ENCODE measurements at regions not wholly inside any gene's neighbourhood (a gene's known extent, or its start where the extent isn't known, plus 50 kb on each side); places are given as distances from the start of the nearest gene placed in this dataset.

DNA sequence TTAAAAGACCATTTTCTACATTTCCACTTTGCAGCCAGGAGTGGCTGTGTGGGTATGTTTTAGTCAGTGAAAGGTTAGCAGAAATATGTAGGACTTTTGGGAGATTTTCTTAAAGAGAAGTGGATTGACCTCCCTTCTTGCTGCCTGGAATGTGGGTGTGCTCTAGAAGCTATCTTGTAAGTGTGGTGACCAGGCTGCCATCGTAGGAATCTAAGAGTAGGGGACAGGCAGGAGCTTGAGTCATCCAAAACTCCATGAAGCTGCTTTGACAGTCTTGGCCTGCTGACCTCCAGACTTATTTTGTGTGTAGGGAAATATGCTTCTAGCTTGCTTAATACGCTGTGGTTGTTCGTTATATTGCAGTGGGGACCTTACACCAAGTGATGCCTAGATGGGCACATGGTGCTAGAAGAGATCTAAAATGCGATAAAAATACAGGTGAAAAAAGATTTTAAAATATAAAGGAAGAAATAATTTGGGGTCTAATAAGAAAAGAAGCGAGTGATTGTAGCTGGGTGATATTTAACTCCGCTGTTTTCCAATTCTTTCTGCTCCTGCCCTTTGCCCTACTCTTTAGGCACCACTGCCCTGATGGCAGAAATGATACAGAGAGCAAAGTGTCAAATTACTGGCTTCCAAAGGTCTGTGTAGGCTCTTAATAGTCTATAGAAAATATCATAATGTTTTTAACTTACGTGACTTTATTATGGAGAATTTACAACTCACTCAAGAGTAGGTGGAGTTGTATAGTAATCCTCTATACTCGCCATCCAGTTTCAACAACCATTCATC is 298.2 kb upstream of the ZNF608 start:
- TF ChIP-seq GATA3 (IDR thresholded peaks at IDR 0.05; ENCODE audit: low read depth, low read length) (no peak), GATA2 (IDR thresholded peaks at IDR 0.05; ENCODE audit: low read depth, low read length) (no peak)

DNA sequence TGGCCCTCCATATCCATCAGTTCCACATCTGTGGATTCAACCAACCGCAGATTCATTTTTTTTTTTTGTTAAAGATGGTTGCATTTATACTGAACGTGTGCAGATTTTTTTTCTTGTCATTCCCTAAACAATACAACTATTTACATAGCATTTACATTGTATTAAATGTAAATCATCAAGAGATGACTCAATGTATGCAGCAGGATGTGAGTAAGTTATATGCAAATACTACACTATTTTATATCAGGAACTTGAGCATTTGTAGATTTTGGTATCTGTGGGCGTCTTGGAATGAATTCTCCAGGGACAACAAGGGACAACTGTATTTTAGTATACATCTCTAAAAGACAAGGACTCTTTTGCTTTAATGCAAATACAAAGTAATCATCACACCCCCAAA is 299.2 kb upstream of the ZNF608 start:
- TF ChIP-seq GATA2 (IDR thresholded peaks at IDR 0.05; ENCODE audit: low read depth, low read length): no peak
- TF ChIP-seq GATA3 (IDR thresholded peaks at IDR 0.05; ENCODE audit: low read depth, low read length): no peak

DNA sequence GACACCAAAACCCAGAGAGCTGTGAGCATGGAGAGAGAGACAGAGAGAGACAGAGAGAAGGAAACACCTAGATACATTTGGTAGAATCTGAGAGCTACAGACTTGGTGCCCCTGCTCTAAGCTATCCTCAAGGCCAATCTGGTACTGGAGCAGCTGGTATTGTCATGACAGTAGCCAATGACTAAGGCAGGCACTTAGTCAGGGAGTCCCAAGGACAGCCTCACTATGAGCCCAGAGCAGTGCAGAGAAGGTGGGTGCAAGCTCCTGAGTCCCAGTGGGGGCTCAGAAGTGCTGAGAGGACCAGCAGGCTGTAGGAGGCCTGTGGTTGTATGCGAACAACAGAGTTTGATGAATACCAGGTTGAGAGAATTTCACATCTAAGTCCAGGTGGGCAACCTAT is 300.4 kb upstream of the ZNF608 start:
- TF ChIP-seq GATA2 (IDR thresholded peaks at IDR 0.05; ENCODE audit: low read depth, low read length): no peak
- TF ChIP-seq GATA3 (IDR thresholded peaks at IDR 0.05; ENCODE audit: low read depth, low read length): no peak

DNA sequence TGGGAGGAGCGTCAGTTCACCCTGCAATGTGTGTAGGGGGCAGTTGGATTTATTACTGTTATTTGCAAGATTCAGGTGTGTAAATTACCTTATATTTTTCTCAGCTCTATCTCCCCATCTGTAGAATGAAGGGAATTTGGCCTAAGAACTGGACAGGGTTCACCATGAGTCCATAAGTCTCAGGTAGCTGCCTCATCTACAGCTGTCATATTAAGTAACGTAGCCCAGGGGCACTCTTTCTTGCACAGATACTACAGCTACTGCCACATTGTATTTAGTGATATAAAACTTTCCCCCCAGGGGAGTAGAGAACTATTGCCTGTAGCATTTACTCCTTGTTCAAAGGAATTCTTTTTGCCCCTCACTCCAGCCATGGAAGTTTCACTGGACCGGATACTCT is 301.4 kb upstream of the ZNF608 start:
- TF ChIP-seq GATA2 (IDR thresholded peaks at IDR 0.05; ENCODE audit: low read depth, low read length): no peak
- no peak for TF ChIP-seq GATA3 (IDR thresholded peaks at IDR 0.05; ENCODE audit: low read depth, low read length)

DNA sequence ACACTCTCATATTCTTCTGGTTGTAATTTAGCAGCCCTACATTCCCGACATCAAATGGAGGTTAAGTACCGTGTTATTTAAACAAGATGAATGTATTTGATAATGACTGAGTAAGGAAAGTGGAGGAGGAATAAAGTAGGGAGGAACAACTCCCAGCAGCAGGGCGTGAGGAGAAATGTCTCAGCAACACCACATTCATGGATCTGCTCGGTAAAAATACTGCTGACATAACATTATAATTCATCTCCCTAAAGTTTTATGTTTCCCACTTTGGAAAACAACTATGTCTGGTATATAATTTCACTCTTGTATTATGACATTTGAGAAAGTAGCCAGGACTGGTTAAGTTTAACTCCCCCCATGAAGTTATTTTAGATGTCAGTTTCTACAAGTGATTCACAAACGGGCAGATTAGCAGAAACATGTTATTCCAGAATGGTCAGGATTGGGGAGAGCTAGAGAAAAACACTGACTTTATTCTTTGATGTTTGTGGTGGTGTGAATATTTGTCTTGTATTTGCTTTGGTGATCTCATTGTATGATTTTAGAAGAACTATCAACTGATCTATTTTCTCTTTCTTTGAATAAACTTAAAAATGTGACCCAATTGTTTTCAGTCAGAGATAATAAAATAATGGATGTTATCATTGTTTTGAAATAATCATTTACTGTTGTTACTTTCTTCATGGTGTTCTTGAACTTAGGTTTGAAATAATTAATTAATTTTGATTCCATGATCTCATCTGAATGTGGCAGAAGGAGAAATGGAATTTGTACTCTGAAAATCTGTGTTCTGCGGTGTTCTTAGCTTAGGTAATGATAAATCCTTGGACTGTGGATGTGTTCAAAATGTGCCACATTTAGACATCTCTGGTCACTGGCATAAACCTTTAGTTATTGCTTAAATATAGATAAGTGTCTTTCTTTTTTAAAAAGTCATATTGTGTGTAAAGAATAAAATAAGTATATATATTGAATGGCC is 303.6 kb upstream of the ZNF608 start:
- TF ChIP-seq GATA3 (IDR thresholded peaks at IDR 0.05; ENCODE audit: low read depth, low read length): no peak
- no peak for TF ChIP-seq GATA2 (IDR thresholded peaks at IDR 0.05; ENCODE audit: low read depth, low read length)

DNA sequence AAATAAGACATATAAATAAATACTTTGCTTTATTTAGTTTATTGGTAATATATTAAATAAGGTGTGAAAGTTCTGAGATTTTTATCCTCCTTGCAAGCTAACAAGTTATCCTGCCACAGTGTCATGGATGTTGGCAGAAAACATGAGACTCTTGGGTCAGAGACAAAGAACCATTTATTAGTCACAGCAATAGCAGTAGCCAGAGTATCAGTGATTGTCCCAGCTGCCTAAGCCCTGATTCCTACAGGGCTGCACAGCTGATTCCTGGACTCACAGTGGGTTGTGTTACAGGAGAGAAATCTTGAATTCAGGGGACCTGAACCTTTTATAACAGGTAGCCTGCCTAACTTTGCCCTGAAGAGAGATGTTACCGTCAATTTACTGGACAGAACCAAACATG is 304.5 kb upstream of the ZNF608 start:
- TF ChIP-seq GATA2 (IDR thresholded peaks at IDR 0.05; ENCODE audit: low read depth, low read length): no peak
- TF ChIP-seq GATA3 (IDR thresholded peaks at IDR 0.05; ENCODE audit: low read depth, low read length): no peak

DNA sequence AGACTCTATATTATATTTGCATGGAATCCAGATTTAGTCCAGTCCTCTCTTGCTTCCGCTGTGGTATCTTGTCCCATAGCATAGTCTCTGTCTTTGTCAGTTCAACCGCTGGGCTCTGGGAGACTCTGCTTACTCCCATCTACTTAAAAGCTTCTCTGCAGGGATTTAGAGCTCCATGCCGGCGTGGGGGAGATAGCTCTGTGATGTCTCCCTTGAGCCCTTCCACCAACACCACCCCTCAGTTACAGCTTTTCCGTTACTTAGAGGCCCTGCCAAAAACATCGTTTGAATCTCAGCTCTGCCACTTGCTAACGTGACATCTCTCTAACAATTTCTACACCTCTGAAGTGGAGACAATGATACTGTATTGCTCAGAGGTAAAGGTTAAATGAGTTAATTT is 306.1 kb upstream of the ZNF608 start:
- TF ChIP-seq GATA2 (IDR thresholded peaks at IDR 0.05; ENCODE audit: low read depth, low read length) (no peak), GATA3 (IDR thresholded peaks at IDR 0.05; ENCODE audit: low read depth, low read length) (no peak)

DNA sequence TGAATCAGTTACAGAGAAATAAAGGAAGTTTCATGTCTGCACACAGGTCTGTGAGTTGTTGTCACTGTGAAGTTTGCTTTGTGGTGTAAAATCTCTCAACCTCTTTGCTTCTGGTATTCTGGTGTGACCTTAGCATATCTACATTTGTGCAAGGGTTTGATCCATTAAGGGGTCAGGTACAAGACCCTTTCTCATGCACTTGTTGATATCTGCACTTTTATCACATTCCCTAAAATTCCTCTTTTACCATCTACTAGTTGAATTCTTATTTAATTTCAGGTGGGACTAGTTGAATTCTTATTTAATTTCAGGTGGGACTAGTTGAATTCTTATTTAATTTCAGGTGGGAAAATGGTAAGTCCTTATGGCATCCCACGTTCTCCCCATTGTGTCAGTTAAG is 306.7 kb upstream of the ZNF608 start:
- TF ChIP-seq GATA2 (IDR thresholded peaks at IDR 0.05; ENCODE audit: low read depth, low read length) (no peak), GATA3 (IDR thresholded peaks at IDR 0.05; ENCODE audit: low read depth, low read length) (no peak)

DNA sequence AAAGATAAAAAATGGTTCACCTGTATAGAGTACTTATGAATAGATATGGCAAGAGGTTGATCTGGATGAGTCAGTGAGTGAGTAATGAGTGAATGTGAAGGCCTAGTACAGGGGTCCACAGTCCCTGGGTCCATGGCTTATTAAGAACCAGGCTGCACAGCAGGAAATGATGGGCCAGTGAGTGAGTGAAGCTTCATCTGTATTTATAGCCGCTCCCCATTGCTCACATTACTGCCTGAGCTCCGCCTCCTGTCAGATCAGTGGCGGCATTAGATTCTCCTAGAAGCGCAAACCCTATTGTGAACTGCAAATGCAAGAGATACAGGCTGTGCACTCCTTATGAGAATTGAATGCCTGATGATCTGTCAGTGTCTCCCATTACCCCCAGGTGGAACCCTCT is 307.7 kb upstream of the ZNF608 start:
- TF ChIP-seq GATA3 (IDR thresholded peaks at IDR 0.05; ENCODE audit: low read depth, low read length) (no peak), GATA2 (IDR thresholded peaks at IDR 0.05; ENCODE audit: low read depth, low read length) (no peak)

DNA sequence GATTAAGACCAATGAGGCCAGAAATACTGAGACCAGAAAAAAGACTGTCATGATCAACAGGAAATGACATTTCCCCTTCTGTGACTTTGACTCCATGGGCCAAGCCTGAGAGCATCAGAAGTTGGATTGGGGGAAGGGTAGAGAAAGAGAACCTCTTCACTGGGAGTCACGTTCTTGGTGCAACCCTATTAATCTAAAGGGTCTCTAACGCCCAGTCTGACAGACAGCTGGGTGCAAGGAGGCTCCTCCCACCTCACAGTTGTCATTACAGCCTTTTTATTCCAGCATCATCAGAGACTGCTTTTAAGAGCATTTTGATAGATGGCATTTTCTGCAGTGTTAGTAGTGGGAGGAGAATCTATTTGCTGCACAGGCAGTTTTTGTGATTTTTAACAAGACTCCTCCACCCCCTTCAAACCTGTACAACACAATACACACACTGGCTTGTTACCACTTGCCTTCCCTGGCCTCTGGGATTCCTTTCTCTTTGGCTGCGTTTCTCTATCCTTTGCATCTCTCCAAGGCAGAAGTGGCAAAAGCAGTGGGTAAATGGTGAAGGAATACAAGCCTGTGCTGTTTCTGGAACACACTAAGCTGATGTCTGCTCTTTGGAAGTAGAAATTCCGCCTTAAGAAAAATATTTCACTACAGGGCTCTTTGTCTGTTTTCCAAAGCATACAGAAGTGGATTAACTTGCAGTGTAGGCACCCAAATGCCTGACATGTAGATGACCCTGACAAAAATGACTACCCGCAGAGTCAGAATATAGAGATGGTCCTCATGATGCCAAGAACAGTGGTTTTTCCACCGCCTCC is 310.4 kb upstream of the ZNF608 start:
- TF ChIP-seq GATA2 (IDR thresholded peaks at IDR 0.05; ENCODE audit: low read depth, low read length) (no peak), GATA3 (IDR thresholded peaks at IDR 0.05; ENCODE audit: low read depth, low read length) (no peak)

DNA sequence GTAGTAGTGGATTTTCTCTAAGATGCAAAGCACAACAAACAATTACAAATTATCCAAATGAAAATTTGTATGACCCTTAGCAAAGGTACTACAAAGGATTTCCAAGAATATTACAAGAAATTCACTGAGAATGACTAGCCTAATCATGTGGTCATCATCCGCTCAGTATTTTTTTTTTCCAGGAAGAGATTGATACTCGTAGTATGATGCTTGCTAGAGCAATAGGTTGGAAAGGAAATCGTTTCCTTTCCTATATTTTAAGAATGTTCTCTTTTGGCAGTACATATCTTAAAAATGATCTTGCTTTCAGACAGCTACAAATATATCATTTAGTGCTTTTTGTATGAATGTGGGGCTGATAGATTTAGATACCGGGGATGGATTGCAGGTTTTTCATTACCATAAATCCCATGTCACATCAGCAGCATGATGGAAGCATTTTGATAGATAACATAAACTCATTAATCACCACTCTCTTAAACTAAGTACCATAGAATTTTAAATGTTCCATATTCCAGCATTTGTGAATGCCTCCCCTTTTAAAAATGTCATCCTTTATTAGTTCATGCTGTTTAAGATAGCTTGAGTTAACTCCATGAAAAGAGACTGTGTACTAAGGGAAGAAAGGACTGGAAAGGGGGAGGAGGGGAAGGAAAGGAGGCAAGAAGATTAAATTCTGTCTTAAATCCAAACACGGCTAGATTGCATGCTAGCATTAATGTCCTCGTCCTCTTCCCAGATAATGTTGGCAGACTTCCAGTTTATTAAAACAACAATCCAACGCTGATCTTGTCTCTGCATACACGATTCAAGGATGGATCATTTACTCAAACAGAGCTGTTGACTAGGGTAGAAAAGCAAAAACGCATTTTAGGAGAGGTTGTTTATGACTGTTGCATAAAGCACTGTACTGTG is 311.7 kb upstream of the ZNF608 start:
- TF ChIP-seq GATA2 (IDR thresholded peaks at IDR 0.05; ENCODE audit: low read depth, low read length) (peak; percentile 70; the same call in 1 of the 2 replicates), GATA3 (IDR thresholded peaks at IDR 0.05; ENCODE audit: low read depth, low read length) (no peak; the same call in 1 of the 2 replicates)

DNA sequence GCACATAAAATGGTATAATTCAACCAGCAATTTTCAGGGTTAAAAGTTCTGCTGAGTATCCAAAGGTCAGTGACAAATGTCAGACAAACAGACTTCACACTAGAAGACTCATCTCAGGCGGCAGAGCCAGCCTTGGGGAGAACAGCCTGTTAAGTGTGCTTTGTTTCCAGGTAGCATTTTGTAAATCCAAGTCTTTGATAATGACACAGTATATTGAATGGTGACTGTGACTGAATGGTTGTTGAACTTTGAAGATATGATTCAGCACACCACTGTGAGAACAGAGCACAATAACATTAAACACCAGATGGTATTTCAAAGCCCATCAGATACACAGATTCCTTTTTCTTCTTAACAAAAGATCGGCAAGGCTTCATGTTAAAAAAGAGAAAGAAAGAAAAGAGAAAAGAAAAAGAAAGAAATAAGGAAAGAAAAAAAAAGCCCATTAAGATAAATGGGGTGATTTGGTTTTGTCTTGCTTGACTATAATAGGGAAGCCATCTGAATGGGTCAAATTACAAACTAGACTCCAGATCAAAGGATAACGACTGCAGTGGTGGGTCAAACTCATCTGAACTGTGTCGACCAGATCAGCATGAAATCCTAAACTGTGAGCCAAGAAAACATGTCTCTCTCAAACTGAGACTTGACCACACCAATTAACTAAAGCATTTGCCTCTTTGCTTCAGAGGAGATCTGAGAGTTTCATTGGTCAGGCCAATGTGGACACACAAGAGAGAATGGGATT is 313.0 kb upstream of the ZNF608 start:
- no peak for TF ChIP-seq GATA3 (IDR thresholded peaks at IDR 0.05; ENCODE audit: low read depth, low read length)
- no peak for TF ChIP-seq GATA2 (IDR thresholded peaks at IDR 0.05; ENCODE audit: low read depth, low read length)

Data from SH-SY5Y (cell line).